LNCaP clone FGC (cell line): ENCODE measurements at regions not wholly inside any gene's neighbourhood (a gene's known extent, or its start where the extent isn't known, plus 50 kb on each side); places are given as distances from the start of the nearest gene placed in this dataset.
A peak's percentile ranks its signal among the peaks of the same experiment; 100 is the strongest.

Source experiments
- DNase-seq: peaks from one replicate; pipeline ENCODE4 v3.0.0-alpha.2; 2011; ENCODE audit warnings: low read depth
- H3K4me3 ChIP-seq: 2 replicates; pipeline ENCODE4 v1.5.1; 2011; ENCODE audit warnings: mild to moderate bottlenecking, low read depth, low read length, control low read depth
- TF ChIP-seq, protein P1 (sequence below): IDR thresholded peaks from 2 replicates; pipeline ENCODE4 v1.5.1; 2012; ENCODE audit warnings: mild to moderate bottlenecking; ENCODE audit not compliant: control insufficient read depth, insufficient read depth; ENCODE audit errors: extremely low read depth

DNA sequence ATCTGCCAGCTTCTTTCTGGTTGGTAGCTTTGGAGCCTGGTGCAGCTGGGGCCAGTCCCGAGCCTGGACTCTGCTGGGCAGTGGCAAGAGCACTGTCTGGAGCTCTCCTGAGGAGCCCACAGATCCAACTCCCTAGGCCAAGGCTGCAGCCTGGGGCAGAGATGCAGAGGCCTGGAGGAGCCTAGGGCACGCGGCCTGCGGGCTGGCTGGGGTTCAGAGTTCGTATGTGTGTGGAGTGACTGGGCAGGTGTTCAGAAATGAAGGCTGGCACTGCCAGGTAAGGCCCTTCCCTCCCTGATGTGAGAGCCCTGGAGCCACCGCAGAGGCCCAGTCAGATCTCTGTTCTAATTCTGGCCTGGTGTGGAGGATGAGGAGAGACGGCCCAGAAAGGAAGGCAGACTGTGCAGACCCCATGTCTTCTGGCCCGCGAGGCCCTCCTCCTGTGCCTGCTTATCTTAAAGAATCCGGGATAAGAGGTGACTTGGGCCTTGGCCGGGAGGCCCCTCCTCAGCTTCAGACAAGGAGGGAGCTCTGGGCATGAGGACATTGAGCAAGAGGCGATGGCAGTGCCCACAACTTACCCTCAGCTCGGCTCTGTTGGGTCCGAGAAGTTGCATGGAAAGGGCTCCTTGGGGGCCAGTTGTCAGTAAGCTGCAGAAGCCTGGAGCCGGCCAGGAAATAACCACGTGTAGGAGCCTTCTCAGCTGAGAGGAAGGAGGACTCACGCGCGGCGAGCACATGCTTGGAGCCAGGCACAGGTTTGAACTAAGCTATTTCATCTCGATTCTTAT is 62.2 kb upstream of the B3GAT1 start:
- DNase-seq, result no peak
- TF ChIP-seq, protein P1, sequence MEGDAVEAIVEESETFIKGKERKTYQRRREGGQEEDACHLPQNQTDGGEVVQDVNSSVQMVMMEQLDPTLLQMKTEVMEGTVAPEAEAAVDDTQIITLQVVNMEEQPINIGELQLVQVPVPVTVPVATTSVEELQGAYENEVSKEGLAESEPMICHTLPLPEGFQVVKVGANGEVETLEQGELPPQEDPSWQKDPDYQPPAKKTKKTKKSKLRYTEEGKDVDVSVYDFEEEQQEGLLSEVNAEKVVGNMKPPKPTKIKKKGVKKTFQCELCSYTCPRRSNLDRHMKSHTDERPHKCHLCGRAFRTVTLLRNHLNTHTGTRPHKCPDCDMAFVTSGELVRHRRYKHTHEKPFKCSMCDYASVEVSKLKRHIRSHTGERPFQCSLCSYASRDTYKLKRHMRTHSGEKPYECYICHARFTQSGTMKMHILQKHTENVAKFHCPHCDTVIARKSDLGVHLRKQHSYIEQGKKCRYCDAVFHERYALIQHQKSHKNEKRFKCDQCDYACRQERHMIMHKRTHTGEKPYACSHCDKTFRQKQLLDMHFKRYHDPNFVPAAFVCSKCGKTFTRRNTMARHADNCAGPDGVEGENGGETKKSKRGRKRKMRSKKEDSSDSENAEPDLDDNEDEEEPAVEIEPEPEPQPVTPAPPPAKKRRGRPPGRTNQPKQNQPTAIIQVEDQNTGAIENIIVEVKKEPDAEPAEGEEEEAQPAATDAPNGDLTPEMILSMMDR, result no peak
- no peak overlapping the region for H3K4me3 ChIP-seq

DNA sequence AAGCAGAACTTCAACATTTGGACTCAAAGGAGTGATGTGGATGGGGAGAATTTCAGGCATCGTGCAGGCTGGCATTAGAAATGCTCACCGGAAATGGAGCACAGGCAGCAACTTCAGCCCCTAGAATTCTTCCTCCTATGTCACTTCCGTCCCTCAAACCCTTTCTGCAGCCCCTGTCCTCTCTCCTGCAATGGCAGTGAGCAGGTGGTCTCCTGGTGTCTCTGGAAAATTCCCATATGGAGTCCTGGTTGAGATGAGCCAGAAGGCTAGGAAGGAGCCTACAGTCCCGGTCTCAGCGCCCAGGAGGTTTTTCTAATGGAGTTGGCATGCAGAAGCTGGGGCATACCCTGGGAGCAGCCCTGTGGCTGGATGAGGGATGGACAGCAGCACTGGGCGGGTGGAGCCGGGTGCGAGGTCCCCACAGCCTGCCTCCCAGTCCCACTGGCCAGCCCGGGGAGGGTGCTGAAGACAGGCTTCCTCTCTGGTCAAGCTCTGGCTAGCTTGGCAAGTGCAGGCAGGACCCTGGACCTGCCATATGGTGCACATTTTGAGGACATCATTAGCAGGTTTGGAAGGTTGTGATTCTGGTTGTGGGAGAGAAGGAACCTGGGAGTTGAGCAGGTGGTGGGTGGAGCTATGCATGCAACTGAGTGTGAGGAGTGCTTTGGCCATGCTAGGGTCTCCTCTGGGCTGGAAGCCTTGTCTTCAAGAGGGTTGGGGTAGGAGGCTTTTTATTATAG is 59.8 kb upstream of the B3GAT1 start:
- DNase-seq, result no peak
- H3K4me3 ChIP-seq, result no peak overlapping the region
- TF ChIP-seq, protein P1, result no peak

DNA sequence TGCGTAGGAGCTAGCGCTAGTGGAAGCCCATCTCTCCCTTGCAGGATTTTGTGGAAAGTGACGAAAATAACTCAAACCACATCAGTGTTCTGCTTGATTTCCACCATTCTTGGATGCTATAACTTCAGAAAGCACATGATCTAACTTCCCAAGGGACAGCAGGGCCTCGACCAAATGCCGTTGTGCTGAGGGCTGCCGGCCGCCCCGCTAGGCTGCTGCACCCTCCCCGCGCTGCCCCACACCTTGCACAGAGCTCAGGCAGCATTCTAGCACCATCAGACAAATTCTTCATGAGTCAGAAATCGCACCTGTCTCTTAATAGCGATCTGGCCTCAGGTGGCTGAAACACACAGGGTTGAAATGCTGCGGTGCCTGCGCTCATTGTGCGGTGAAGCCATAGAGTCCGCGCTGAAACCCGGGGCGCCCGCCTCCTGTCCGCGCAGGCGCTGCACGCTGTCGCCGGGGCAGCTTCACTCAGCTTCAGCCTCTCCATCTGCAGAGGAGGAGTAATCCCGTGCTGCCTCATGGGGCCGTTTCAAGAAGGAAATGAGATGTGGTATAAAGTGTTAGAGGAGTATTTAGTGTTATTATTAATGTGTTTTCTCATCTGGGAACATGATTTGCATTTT is 59.2 kb upstream of the B3GAT1 start:
- H3K4me3 ChIP-seq, result no peak overlapping the region
- TF ChIP-seq, protein P1, result no peak
- DNase-seq, result no peak

DNA sequence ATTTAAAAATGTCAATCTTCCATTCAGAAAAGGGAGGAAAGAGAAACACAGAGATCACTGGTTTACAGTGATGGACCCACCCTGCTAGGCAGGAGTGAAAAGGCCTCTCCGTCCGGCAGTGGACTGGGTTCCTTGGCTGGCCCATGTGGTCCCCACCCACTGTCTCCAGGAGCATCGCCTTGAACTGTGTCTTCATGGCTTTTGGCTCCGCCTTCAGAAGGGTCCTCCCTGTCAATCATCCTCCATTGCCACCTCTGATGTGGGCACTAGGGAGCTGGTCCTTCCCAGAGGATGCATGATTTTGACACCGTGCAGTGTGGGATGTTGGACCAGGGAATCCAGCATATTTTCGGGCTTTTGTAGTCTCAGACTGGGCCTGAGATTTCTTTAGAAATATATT is 58.2 kb upstream of the B3GAT1 start:
- no peak overlapping the region for H3K4me3 ChIP-seq
- TF ChIP-seq, protein P1, result no peak
- DNase-seq, result no peak

DNA sequence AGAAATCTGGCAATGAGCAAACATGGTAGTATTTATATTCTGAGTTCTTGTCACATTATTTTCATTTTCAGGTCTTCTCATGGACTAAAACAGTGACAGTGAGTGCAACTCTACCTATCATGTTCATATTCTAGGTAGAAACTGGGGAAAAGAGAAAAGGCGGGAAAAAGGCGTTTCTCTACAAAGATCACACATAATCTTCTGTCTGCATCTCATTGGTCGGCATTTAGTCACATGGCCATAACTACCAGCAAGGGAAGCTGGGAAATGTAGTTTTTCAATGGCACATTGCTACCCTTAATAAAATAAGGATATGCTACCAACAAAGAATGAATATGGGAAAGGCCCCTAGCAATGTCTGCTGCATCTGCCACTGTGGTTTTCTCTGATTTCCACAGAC is 57.6 kb upstream of the B3GAT1 start:
- TF ChIP-seq, protein P1, result no peak
- no peak for DNase-seq
- no peak overlapping the region for H3K4me3 ChIP-seq

DNA sequence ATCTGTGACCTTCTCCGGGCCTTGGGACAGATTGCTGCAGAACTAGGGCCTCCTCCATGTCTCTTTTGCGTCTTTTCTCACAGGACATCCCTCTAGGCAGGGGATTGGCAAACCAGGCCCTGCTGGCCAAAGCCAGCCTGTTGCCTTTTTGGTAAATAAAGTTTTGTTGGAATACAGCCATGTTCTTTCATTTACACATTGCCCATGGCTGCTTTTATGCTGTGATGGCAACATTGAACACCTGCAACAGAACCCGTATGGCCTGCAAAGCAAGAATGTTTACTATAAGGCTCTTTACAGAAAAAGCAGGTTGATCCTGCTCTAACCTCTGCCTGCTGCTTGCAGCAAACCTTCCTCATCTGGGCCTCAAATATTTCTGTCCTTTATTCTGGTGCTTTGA is 56.8 kb upstream of the B3GAT1 start:
- TF ChIP-seq, protein P1, result no peak
- H3K4me3 ChIP-seq, result no peak overlapping the region
- peak; percentile 89 for DNase-seq
